Naive B cell (primary cell): ENCODE measurements at regions not wholly inside any gene's neighbourhood (a gene's known extent, or its start where the extent isn't known, plus 50 kb on each side); places are given as distances from the start of the nearest gene placed in this dataset.

ENCODE experiments used
- ATAC-seq, 2 donors: fragments of 150-1000 bp; cut with Tn5 transposase; 2 replicates each; pipeline ENCODE4 v1.10.0; 2021; ENCODE audit warnings: low read depth in 2 of 2, mild to moderate bottlenecking in 2 of 2, moderate library complexity in 2 of 2
- DNase-seq: peaks from one replicate; pipeline ENCODE4 v3.0.0; 2022
- H3K27ac Mint-ChIP-seq, 6 donors: one replicate each; pipeline ENCODE4 v1.8.0; 2020 to 2022; ENCODE audit warnings: mild to moderate bottlenecking in 6 of 6, mixed read lengths in 6 of 6, moderate library complexity in 5 of 6, inconsistent platforms in 2 of 6
- H3K27me3 Mint-ChIP-seq, 3 donors: one replicate each; pipeline ENCODE4 v1.8.0; 2021 to 2022; ENCODE audit warnings: mixed read lengths in 3 of 3, mild to moderate bottlenecking in 1 of 3
- H3K36me3 Mint-ChIP-seq, 2 donors: one replicate each; pipeline ENCODE4 v1.8.0; 2020 to 2022; ENCODE audit warnings: mixed read lengths in 2 of 2, inconsistent platforms in 1 of 2, mild to moderate bottlenecking in 1 of 2
- H3K4me1 Mint-ChIP-seq, 3 donors: one replicate each; pipeline ENCODE4 v1.8.0; 2020 to 2022; ENCODE audit warnings: mixed read lengths in 3 of 3, inconsistent platforms in 1 of 3, mild to moderate bottlenecking in 1 of 3, moderate library complexity in 1 of 3
- H3K4me3 Mint-ChIP-seq, 8 donors: one replicate each; pipeline ENCODE4 v1.8.0; 2020 to 2022; ENCODE audit warnings: mild to moderate bottlenecking in 8 of 8, mixed read lengths in 8 of 8, moderate library complexity in 8 of 8, inconsistent platforms in 2 of 8
- H3K9me3 Mint-ChIP-seq, 7 donors: one replicate each; pipeline ENCODE4 v1.8.0; 2020 to 2022; ENCODE audit warnings: mixed read lengths in 7 of 7, mild to moderate bottlenecking in 5 of 7, inconsistent platforms in 2 of 7, moderate library complexity in 1 of 7

DNA sequence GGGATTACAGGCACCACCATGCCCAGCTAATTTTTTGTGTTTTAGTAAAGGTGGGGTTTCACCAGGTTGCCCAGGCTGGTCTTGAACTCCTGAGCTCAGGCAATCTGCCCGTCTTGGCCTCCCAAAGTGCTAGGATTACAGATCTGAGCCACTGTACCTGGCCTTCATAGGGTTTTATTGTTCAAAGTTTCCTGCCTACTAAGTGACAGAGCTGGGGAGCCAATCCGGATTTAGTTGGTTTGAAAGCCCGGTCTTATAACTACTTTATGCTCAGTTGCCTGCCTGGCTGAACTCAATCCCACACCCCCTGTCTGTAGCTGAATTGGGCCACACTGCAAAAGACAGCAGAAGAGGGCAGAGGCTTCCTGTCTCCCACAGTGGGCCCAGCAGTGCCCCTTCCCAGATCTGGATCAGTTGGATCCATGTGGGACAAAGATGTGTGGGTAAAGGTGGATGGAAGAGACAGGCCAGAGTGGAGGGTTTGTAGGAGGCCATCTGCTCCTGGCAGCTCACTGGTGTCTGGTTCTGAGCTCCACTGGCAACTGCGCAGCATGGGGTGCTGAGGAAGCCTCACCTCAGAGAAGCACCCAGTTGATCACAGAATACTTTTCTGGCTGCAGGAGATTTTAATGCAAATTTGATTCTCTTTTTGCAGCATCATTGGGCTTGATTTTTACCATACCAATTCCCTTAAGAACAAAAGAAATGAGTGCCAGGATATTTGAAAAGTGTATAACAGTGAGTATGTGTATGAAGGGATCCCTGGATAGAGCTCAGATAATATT lies 144.9 kb downstream of the DDX1 start:
- H3K4me1 Mint-ChIP-seq: peaks cover 9 to 14% (median 12%) of the 10 kb centered on the region in 3 donors
- H3K4me3 Mint-ChIP-seq: no peak overlapping the region
- H3K27ac Mint-ChIP-seq: no peak overlapping the region
- peaks cover 0 to 12% (median 6%) of the 10 kb centered on the region in 7 donors for H3K9me3 Mint-ChIP-seq
- no peaks in the 10 kb centered on the region for H3K36me3 Mint-ChIP-seq
- ATAC-seq: no peak
- peaks cover 0 to 7% (median 2%) of the 10 kb centered on the region in 3 donors for H3K27me3 Mint-ChIP-seq
- no peak for DNase-seq

GRCh38 chr2:15737314-15738224 lies 145.9 kb downstream of the DDX1 start:
- Mint-ChIP-seq H3K27ac (no peak overlapping the region), H3K27me3 (peaks cover 3 to 7% (median 5%) of the 10 kb centered on the region in 3 donors), H3K36me3 (no peaks in the 10 kb centered on the region), H3K4me1 (peaks cover 2 to 4% (median 3%) of the 10 kb centered on the region in 3 donors), H3K4me3 (no peak overlapping the region), H3K9me3 (peaks cover 0 to 21% (median 14%) of the 10 kb centered on the region in 7 donors)
- DNase-seq (no peak), ATAC-seq (no peak)

GRCh38 chr2:15738225-15738546 lies 146.5 kb downstream of the DDX1 start:
- no peak overlapping the region for H3K27ac Mint-ChIP-seq
- DNase-seq: no peak
- ATAC-seq: no peak
- H3K9me3 Mint-ChIP-seq: peaks cover 0 to 25% (median 14%) of the 10 kb centered on the region in 7 donors
- H3K4me3 Mint-ChIP-seq: no peak overlapping the region
- H3K27me3 Mint-ChIP-seq: peaks cover 5 to 8% (median 6%) of the 10 kb centered on the region in 3 donors
- peaks cover 0 to 2% of the 10 kb centered on the region in 2 donors for H3K36me3 Mint-ChIP-seq
- H3K4me1 Mint-ChIP-seq: peaks cover 0 to 3% (median 0%) of the 10 kb centered on the region in 3 donors

DNA sequence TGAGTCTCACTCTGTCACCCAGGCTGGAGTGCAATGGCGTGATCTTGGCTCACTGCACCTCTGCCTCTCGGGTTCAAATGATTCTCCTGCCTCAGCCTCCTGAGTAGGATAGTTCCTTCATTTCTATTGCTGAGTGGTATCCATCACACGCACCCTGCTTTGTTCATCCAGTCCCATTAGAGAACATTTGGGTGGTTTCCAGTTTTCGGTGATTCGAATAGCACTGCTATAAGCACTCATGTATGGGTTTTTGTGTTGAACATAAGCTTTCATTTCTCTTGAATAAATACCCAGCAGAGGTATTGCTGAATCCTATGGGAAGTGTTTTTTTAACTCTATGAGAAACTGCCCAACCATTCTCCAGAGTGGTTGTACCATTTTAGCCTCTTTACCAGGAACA lies 147.3 kb downstream of the DDX1 start:
- no peak overlapping the region for H3K4me3 Mint-ChIP-seq
- H3K9me3 Mint-ChIP-seq: peaks cover 0 to 26% (median 14%) of the 10 kb centered on the region in 7 donors
- peaks cover 5 to 16% (median 7%) of the 10 kb centered on the region in 3 donors for H3K27me3 Mint-ChIP-seq
- DNase-seq: no peak
- peaks cover 0 to 4% of the 10 kb centered on the region in 2 donors for H3K36me3 Mint-ChIP-seq
- no peak for ATAC-seq
- no peak overlapping the region for H3K27ac Mint-ChIP-seq
- peaks cover 0 to 3% (median 0%) of the 10 kb centered on the region in 3 donors for H3K4me1 Mint-ChIP-seq

GRCh38 chr2:15744820-15745219 lies 153.2 kb downstream of the DDX1 start:
- Mint-ChIP-seq H3K27ac (no peak overlapping the region), H3K4me1 (no peaks in the 10 kb centered on the region), H3K4me3 (no peak overlapping the region), H3K36me3 (peaks cover 0 to 4% of the 10 kb centered on the region in 2 donors), H3K9me3 (peaks cover 0 to 26% (median 9%) of the 10 kb centered on the region in 7 donors), H3K27me3 (peaks cover 21 to 41% (median 31%) of the 10 kb centered on the region in 3 donors)
- no peak for ATAC-seq
- no peak for DNase-seq

DNA sequence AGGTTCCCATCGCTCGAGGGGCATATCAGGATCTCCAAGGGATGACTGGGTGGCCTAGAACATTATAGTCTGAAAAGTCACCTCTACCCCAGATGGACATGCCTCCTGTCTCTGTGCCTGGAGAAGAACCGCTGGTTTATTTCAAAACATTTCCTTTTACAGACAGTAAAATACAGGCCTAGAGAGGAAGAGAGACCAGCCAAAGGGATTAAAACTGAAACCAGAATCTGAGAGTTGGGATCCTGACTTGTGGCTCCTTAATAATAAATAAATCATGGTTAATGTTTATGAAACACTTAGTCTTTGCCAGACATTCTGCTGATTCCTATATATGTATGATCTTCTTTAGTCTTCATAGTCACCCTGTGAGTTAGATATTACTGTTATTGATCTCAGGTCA lies 153.7 kb downstream of the DDX1 start:
- Mint-ChIP-seq H3K4me3 (no peak overlapping the region), H3K27ac (no peak overlapping the region), H3K9me3 (peaks cover 0 to 26% (median 9%) of the 10 kb centered on the region in 7 donors), H3K4me1 (no peaks in the 10 kb centered on the region), H3K27me3 (peaks cover 21 to 41% (median 31%) of the 10 kb centered on the region in 3 donors), H3K36me3 (peaks cover 0 to 4% of the 10 kb centered on the region in 2 donors)
- DNase-seq (no peak), ATAC-seq (no peak)

DNA sequence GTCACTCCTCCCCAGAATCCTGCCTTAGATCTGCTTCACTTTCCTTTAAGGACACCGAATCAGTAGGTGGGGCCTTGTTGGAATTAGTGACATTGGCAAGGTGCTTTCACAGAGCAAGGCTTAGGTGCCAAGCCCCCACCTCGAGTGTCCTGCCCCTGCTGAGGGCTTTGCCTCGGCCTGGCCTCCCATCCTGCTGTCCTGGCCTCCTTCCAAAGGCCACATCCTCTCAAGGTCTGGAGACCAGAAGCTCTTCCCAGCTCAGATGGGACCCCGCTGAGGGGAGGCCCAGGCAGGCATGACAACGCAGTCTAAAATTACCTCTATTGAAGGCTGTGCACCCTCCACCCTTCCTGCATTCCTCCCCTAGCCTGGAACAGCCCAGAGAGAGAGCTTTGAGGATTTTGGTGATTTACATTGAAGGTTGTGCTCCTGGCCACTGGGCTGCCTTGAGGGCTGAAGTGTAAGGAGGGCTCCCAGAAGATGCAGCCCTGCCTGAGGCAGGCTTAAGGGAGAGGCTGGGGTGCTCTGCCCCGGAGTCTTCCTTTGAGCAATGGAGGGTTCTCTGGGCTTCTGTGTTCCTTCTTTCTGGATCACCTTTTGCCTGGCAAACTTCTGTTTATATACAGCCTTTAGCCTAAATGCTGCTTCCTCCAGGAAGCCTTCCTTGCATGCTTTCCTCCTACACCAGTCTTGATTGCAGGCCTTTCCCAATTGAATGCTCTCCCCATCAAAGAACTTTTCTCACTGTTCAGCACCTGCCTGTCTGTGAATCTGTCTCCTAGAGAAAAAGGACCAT lies 154.4 kb downstream of the DDX1 start:
- Mint-ChIP-seq H3K36me3 (peaks cover 0 to 4% of the 10 kb centered on the region in 2 donors), H3K9me3 (peaks cover 0 to 18% (median 7%) of the 10 kb centered on the region in 7 donors), H3K27me3 (peaks cover 21 to 41% (median 31%) of the 10 kb centered on the region in 3 donors), H3K4me3 (no peak overlapping the region), H3K4me1 (no peaks in the 10 kb centered on the region), H3K27ac (no peak overlapping the region)
- ATAC-seq (no peak), DNase-seq (no peak)

DNA sequence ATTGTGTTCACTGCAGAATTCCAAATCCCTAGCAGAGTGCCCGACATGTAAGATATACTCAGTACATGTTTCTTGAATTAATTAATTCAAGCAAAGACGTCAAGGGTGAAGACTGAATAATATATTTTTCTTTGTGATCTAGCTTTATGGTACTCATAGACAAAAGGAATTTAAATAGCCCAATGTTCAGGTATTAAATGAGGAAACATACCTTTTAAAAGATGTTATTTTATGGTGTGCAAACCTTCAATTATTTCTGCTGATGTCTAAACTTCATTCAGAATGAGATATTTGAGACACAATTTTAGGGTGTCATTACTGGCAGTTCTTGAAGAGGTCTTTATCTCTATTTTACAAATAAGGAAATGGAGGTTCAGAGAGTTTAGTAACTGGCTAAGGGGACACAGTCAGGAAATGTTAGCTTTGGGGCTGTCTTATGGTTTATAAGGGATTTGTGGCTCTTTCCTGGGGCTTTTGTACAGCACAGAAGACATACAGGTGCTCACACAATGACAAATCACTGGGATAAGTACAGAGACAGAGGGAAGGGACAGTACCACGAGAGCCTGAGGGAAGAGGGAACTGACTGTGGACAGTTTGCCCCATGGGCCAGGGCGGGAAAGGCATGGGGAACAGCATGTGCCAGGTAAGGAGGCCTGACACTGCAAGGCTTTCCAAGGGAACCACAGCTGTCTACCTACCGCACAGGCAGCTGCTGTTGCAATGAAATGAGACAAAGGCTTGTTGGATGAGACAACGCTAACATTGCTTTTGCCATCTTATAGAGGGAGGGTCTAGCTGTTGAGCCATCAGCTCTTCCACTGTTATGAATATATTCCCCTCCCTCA lies 155.3 kb downstream of the DDX1 start:
- Mint-ChIP-seq H3K36me3 (peaks cover 0 to 4% of the 10 kb centered on the region in 2 donors), H3K4me1 (no peaks in the 10 kb centered on the region), H3K27me3 (peaks cover 21 to 41% (median 26%) of the 10 kb centered on the region in 3 donors), H3K9me3 (peaks cover 0 to 10% (median 4%) of the 10 kb centered on the region in 7 donors), H3K27ac (no peak overlapping the region), H3K4me3 (no peak overlapping the region)
- ATAC-seq (no peak), DNase-seq (no peak)

- Mint-ChIP-seq H3K27ac (no peak overlapping the region), H3K36me3 (peaks cover 0 to 4% of the 10 kb centered on the region in 2 donors), H3K27me3 (peaks cover 17 to 41% (median 26%) of the 10 kb centered on the region in 3 donors), H3K4me1 (no peaks in the 10 kb centered on the region), H3K4me3 (no peak overlapping the region), H3K9me3 (peaks cover 0 to 4% (median 0%) of the 10 kb centered on the region in 7 donors)
- no peak for ATAC-seq
- DNase-seq: no peak
Measured at GRCh38 chr2:15747603-15748471, 156.2 kb downstream of the DDX1 start.

- Mint-ChIP-seq H3K4me3 (peak overlapping the region in 1 of 8 donors; percentile 48), H3K36me3 (no peaks in the 10 kb centered on the region), H3K4me1 (no peaks in the 10 kb centered on the region), H3K9me3 (no peaks in the 10 kb centered on the region), H3K27ac (no peak overlapping the region), H3K27me3 (peaks cover 14 to 33% (median 26%) of the 10 kb centered on the region in 3 donors)
- DNase-seq: no peak
- ATAC-seq: no peak
Measured at GRCh38 chr2:15748736-15749323, 157.2 kb downstream of the DDX1 start.
